ENCODE measurements at regions not wholly inside any gene's neighbourhood (a gene's known extent, or its start where the extent isn't known, plus 50 kb on each side); places are given as distances from the start of the nearest gene placed in this dataset.

GRCh38 chr3:104349836-104350235, 1016.9 kb upstream of the ALCAM start:
- TF ChIP-seq, protein P1, sequence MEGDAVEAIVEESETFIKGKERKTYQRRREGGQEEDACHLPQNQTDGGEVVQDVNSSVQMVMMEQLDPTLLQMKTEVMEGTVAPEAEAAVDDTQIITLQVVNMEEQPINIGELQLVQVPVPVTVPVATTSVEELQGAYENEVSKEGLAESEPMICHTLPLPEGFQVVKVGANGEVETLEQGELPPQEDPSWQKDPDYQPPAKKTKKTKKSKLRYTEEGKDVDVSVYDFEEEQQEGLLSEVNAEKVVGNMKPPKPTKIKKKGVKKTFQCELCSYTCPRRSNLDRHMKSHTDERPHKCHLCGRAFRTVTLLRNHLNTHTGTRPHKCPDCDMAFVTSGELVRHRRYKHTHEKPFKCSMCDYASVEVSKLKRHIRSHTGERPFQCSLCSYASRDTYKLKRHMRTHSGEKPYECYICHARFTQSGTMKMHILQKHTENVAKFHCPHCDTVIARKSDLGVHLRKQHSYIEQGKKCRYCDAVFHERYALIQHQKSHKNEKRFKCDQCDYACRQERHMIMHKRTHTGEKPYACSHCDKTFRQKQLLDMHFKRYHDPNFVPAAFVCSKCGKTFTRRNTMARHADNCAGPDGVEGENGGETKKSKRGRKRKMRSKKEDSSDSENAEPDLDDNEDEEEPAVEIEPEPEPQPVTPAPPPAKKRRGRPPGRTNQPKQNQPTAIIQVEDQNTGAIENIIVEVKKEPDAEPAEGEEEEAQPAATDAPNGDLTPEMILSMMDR (IDR thresholded peaks at IDR 0.05; ENCODE audit: control extremely low read depth in 1 of 3, insufficient read depth in 1 of 3, low read depth in 1 of 3, low read length in 3 of 3) = no peak
- TF ChIP-seq, protein P2, sequence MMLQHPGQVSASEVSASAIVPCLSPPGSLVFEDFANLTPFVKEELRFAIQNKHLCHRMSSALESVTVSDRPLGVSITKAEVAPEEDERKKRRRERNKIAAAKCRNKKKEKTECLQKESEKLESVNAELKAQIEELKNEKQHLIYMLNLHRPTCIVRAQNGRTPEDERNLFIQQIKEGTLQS (IDR thresholded peaks at IDR 0.05; ENCODE audit: insufficient read depth, low read depth, low read length) = no peak
- TF ChIP-seq CREB1 (IDR thresholded peaks at IDR 0.05) = no peak
- TF ChIP-seq TBP (IDR thresholded peaks at IDR 0.05; ENCODE audit: low read depth, low read length) = no peak
- no peak for TF ChIP-seq EZH2 (IDR thresholded peaks at IDR 0.05; ENCODE audit: low read depth, low read length, severe bottlenecking)
- TF ChIP-seq SP1 (IDR thresholded peaks at IDR 0.05; ENCODE audit: low read depth, low read length) = no peak
- TF ChIP-seq EP300 (IDR thresholded peaks at IDR 0.05; ENCODE audit: borderline replicate concordance in 1 of 2, low read depth in 2 of 2, low read length in 2 of 2) = no peak
- TF ChIP-seq BACH1 (IDR thresholded peaks at IDR 0.05; ENCODE audit: low read length) = no peak
- no peak for TF ChIP-seq YY1 (IDR thresholded peaks at IDR 0.05; ENCODE audit: low read depth, low read length)
- no peak for TF ChIP-seq HDAC6 (IDR thresholded peaks at IDR 0.05; ENCODE audit: low read depth, low read length)
- no peak for TF ChIP-seq KDM5A (IDR thresholded peaks at IDR 0.05; ENCODE audit: low read length)
- TF ChIP-seq CEBPB (IDR thresholded peaks at IDR 0.05; ENCODE audit: low read depth, low read length) = no peak
